Prostate gland (tissue), 2 donors: ENCODE measurements at regions not wholly inside any gene's neighbourhood (a gene's known extent, or its start where the extent isn't known, plus 50 kb on each side); places are given as distances from the start of the nearest gene placed in this dataset.

ENCODE experiments used
- POLR2A ChIP-seq: fragments of 450-650 bp; IDR thresholded peaks from one replicate; pipeline ENCODE4 v1.6.1; 2016; ENCODE audit warnings: antibody characterized with exemption, mild to moderate bottlenecking
- TF ChIP-seq, protein P1 (sequence below), 4 experiments: fragments of 200-600 bp in 2 of 4; fragments of 450-650 bp in 2 of 4; sonication (generic) in 2 of 4; IDR thresholded peaks; 1 replicate in 3 of 4; 2 replicates in 1 of 4; pipeline ENCODE4 v1.5.1; 2016 to 2019; ENCODE audit warnings: antibody characterized with exemption in 4 of 4, mild to moderate bottlenecking in 2 of 4, moderate library complexity in 2 of 4

DNA sequence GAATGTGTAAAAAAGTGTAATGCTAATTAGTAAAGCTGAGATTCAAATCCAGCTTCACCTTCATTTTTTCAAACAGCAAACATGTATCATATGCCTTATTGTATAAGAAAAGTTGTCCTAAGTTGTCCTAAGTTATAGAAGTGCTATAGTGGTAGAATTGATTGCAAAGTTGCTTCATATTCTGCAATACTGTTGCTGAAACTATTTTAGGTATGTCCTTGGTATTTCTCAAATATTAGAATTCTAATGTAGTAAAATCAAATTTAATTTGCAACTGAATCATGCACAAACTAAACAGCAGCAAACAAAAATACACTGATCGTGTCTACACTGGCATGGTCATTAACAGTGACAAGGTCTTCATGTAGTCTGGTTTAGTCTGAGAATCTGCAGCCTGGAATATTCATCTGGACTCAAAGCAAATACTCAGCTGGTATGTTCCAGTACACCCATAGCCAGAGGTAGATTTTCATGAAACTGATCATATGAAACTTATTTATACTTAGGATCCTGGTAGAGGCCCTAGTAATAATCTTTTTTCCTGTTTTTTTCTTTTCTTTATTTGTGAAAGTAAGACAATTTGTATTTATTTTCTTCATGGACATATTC is 555.6 kb upstream of the ZEB2 start:
- TF ChIP-seq, protein P1, sequence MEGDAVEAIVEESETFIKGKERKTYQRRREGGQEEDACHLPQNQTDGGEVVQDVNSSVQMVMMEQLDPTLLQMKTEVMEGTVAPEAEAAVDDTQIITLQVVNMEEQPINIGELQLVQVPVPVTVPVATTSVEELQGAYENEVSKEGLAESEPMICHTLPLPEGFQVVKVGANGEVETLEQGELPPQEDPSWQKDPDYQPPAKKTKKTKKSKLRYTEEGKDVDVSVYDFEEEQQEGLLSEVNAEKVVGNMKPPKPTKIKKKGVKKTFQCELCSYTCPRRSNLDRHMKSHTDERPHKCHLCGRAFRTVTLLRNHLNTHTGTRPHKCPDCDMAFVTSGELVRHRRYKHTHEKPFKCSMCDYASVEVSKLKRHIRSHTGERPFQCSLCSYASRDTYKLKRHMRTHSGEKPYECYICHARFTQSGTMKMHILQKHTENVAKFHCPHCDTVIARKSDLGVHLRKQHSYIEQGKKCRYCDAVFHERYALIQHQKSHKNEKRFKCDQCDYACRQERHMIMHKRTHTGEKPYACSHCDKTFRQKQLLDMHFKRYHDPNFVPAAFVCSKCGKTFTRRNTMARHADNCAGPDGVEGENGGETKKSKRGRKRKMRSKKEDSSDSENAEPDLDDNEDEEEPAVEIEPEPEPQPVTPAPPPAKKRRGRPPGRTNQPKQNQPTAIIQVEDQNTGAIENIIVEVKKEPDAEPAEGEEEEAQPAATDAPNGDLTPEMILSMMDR (IDR thresholded peaks at IDR 0.05): no peak
- TF ChIP-seq POLR2A: no peak
